Stimulated activated CD8-positive, alpha-beta memory T cell treated with anti-CD3 and anti-CD28 coated beads, Interleukin-15, amount 100 ng/mL, for 1 hour (primary cell): ENCODE measurements at regions not wholly inside any gene's neighbourhood (a gene's known extent, or its start where the extent isn't known, plus 50 kb on each side); places are given as distances from the start of the nearest gene placed in this dataset.
"Not testable (repeated sequence)": the region's sequence is repeated elsewhere in the genome, so short reads cannot be mapped to it uniquely, and the experiment has no call there.

Experiments used
- DNase-seq: peaks from one replicate; pipeline ENCODE4 v3.0.0-alpha.2; 2020; ENCODE audit warnings: low read depth

GRCh38 chr2:23029951-23030350 is 355.0 kb upstream of the KLHL29 start:
- DNase-seq: no peak

- DNase-seq: no peak
Observed at GRCh38 chr2:23034996-23035395, 350.0 kb upstream of the KLHL29 start.

GRCh38 chr2:23036629-23037028 is 348.4 kb upstream of the KLHL29 start:
- no peak for DNase-seq

DNA sequence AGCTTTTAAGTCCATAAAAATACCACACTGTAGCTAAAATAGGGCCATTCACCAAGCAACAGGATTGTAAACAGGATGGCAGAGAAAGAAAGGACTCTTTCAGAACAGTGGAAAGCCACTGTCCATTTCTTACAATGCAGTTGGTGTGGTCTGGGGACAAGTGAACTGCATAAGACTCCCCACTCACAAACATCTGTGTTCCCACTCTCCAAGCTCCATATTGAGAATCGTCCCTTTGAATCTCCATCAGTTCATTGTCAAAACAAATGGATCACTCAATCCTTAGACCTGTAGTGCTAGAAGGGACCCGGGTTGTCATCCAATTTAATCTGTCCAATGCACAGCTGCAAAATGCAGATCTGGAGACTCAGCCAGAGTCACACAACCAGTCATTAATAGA is 347.4 kb upstream of the KLHL29 start:
- DNase-seq: no peak

- no peak for DNase-seq
Observed at GRCh38 chr2:23041443-23041842, 343.5 kb upstream of the KLHL29 start.

GRCh38 chr2:23042216-23042906 is 342.6 kb upstream of the KLHL29 start:
- DNase-seq: no peak

DNA sequence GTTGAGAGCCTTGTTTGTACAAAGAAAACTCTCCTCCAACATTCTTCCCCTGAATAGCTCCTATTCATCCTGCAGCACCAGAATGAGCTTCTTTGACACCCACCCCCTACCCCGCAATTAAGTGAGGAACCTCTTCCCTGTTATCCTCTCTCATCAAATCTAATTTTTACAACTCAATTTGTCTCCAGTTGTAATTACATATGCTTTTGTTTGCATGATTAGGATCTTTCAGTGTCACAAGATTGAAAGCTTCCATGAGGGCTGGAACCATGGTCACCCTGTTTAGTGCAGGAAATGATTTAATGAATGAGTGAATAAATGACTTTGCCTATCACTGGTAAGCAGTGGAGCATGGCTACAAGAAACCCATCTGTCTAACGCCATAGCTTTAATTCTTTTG is 334.6 kb upstream of the KLHL29 start:
- DNase-seq: no peak

DNA sequence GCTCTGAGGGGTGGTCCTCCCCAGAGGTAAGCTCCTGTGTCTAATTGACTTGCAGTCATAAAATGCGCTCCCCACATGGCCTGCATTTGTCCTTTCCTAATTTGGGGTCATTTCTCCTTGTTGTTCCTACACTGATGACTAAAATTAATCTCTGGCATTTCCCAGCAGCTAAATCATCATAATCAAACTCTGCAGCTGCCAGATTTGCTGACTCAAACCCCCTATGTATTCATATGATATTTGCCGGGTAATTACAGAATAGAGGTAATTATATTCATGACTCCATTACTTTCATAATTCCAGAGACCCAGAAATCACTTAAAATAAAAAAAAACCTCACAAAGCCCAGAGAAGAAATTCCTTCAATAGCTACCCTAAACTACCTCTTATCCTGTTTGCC is 331.4 kb upstream of the KLHL29 start:
- DNase-seq: no peak

- DNase-seq: no peak
Observed at GRCh38 chr2:23055251-23055650, 329.7 kb upstream of the KLHL29 start.

DNA sequence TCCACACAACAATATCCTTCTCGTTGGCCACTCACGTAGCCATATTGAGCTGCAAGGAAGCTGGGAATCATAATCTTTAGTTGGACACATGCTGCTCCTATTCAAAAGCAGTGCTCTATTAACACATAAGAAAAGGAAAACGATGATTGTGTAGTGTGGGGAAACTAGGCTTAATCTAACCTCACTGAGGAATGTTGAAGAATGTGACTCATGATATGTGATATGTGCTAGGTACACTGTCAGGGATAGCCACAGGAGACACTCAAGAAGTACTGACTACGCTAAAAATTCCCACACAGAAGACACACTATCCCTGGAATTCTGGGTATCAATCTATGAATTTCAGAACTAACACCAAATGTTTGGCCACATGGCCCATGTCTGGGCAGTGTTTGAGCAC is 328.1 kb upstream of the KLHL29 start:
- not testable (repeated sequence) for DNase-seq

DNA sequence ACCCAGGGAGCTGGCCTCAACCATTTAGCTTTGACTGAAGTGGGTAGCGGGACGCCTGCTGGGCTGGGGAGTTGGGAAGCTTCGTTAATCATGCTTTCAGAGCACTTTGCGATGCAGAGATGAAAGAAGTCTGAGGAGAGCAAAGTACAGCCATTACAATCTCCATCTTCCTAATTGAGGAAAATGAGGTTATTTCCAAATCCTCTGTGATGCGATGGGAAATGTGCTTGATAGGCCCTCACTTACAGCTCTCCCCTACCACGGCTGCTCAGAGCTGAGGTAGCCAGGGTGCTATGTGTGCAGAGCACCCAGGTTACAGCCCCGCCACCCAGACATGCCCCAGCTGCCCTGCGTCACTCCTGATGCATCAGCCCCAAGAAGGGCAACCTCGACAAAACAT is 326.5 kb upstream of the KLHL29 start:
- DNase-seq: no peak

DNA sequence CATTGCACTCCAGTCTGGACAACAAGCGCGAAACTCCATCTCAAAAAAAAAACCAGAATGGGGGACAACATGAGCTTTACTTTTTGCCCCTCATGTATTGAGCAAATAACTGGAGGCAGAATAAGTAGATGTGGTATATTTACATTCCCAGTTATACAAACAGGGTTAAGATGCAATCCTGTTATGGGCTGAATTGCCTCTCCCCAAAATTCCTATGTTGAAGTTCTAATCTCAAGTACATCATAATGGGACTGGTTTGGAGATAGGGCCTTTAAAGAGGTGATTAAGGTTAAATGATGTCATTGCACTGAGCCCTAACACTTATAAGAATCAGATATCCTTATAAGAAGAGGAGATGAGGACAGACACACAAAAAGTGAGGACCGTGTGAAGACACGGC is 319.8 kb upstream of the KLHL29 start:
- no peak for DNase-seq

- no peak for DNase-seq
Observed at GRCh38 chr2:23065936-23066335, 319.0 kb upstream of the KLHL29 start.

DNA sequence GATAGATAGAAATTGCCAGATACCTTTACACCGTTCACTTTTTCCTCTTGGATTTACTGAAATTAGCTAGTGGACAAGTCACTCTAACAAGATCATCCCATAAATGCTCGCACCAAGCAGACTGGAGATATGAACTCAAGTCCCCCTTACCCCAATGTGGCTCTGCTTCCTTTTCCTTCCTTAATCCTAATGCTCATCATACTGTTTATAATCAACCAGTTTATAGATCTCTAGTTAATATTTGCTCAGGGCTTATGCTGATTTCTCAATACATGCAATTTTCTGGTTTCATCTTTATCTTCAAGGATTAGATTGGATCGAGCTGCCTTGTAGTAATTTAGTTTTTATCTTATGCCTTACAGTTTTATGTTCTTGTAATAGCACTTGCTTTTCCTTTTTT is 318.3 kb upstream of the KLHL29 start:
- DNase-seq: no peak

GRCh38 chr2:23069156-23069555 is 315.8 kb upstream of the KLHL29 start:
- DNase-seq: no peak

DNA sequence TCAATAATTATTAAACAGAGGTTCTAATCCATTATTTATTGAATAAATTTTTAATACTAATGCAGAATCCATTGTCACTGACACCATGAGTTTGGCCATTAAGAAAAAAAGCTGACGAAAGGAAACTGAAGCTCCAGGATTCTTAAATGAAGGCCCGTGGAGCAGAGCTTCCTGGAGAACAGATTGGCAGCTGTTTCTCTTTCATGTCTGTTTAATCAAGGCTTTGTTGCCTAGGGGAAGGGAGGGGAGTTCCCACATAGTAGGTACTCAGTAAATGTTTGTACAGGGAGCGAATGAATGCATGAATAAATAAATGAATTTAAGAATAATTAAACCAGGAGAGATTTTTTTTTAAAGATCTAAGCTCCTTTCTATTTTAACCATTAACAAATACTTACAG is 315.1 kb upstream of the KLHL29 start:
- no peak for DNase-seq

DNA sequence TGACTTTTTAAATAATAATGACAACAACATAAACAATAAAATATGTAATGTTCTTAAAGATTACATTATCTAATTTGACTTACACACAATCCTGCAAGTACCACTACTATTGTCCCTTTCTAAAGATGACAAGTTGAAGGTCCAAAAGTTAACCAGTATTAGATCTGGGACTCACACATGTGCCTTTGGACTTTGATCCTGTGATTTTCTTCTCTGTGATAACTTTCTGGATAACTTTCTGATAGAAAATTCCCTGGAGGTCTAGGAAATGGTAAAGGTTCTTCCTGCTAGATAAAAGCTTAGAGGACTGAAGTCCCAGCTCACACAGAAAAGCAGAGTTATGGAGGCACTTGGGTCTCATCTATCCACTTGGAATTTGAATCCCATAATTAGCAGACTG is 311.9 kb upstream of the KLHL29 start:
- DNase-seq: no peak

DNA sequence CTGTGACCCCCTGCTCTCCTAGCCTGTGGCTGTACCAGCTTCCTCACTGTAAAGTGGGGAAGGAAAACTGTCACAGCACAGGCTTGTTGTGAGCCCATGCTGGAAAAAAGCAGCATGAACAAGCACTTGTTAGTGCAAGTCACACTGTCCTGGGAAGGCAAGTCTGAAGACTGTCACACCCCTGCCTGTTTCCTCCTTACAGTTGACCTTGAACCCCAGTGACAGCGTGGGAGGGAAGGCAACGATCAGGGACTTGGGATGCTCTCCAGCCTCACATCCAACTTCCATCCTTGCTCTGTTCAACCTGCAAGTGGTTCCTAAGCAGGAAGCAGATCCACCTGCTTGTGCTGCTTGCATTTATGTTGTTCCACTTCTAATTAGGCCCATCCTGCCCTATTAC is 311.3 kb upstream of the KLHL29 start:
- DNase-seq: no peak

DNA sequence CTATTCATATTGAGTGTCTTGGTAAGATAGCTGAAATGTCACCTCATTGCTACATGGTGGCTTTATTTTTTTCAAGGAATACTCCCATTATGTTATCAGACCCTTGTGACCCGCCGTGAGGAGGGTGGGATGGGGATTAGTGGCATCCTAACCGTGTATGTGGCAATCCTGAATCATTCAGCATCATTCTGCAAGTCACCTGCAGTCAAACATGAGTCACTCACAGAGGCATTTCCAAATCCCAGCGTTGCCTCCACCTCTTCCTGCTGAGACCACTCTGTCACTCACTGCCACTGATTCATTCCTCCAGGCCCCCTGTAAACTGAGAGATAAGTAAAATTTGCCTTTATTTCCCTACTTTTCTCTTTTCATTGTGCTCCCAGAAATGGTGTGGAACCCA is 307.4 kb upstream of the KLHL29 start:
- DNase-seq: no peak

DNA sequence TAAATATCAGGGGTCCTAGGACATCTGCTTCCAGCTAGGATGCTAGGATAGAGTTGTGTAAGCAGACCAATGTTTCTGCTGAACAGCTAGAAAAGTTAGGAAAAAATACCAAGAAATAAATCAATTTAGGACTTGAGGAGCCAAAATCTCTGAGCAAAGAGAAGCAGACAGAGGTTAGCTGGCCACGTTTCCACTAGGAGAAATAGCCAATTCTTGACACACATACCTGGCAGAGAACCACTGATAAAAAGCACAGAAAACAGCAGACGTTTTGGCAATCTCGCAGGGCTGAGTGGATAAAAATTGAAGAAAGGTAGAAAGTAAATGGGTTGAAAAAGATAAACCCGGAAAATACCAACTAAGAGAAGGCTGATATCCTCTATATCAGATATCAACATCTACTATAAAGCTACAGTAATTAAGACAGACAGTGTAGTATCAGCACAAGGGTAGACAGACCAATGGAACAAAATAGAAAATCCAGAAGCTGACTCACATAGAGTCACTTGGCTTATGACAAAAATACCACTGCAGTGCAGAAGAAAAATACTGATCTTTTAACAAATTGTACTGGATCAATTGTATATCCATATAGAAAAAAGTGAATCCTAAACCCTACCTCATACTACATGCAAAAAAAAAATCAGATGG is 306.1 kb upstream of the KLHL29 start:
- DNase-seq: no peak

GRCh38 chr2:23083966-23084365 is 301.0 kb upstream of the KLHL29 start:
- DNase-seq: no peak

- DNase-seq: no peak
Observed at GRCh38 chr2:23091019-23091418, 294.0 kb upstream of the KLHL29 start.

- no peak for DNase-seq
Observed at GRCh38 chr2:23091900-23092299, 293.1 kb upstream of the KLHL29 start.

DNA sequence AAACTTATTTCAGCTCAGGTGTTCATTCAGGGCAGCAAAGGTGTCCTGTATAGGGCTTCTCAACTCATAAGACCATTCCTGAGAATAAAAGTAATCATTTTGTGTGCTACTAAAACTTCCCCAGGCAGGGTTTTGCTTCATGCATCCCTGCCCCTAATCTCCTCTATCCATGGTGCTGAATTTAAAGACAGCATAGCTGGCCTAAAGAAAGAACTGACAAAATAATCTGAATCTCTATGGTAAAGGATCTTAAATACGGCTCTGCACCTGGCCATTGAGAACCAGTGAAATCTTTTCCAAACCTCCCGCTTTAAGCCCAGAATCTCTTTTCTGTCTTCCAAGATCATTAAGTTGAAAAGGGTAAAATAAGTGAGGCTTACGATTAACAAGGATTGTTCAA is 292.1 kb upstream of the KLHL29 start:
- no peak for DNase-seq
